NCI-H2081 (cell line): ENCODE measurements at regions not wholly inside any gene's neighbourhood (a gene's known extent, or its start where the extent isn't known, plus 50 kb on each side); places are given as distances from the start of the nearest gene placed in this dataset.
"Not testable (repeated sequence)": the region's sequence is repeated elsewhere in the genome, so short reads cannot be mapped to it uniquely, and the experiment has no call there.

ENCODE experiments used
- DNase-seq, 2 experiments: peaks; one replicate each; lab custom pipeline; 2025; lab: John Stamatoyannopoulos, UW

DNA sequence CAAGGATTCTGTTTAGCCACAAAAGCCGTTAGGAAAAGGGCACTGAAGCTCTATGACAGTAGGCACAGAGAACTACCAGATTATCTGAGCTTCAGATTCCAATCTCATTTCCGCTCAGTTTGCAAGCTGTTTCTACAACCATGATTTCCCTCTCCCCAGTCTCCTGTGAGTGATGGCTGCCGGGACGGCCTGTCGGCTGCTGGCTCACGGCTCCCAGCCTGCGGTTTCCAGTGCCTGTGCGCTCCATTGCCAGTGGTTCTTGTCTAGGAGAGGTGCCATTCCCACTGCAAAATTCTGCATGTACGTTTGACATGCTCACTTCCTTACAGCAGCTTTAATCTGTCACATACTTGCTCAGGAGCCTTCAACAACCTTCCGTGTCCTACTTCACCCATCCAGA, 429.1 kb upstream of the FRG1 start:
- no peak for DNase-seq

DNA sequence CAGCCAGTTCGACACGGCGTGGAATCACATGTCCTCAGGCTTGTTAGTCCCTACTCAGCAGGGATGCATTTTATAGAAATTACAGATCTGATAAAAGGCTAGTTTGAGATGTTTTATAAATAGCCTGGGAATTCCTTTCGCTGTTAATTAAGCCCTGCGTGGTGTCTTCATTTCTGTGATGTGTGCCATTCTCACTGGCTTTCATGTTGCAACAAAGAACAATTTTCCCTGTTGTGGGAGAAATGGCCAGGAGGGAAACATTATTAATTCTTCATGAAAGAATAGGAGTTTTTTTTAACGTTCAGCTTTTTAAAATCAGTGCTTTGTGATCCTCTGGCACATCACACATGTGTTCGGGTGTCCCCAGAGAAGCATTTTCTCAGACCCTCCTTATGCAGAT, 427.3 kb upstream of the FRG1 start:
- DNase-seq: peak in 1 of 2 experiments; percentile 3

DNA sequence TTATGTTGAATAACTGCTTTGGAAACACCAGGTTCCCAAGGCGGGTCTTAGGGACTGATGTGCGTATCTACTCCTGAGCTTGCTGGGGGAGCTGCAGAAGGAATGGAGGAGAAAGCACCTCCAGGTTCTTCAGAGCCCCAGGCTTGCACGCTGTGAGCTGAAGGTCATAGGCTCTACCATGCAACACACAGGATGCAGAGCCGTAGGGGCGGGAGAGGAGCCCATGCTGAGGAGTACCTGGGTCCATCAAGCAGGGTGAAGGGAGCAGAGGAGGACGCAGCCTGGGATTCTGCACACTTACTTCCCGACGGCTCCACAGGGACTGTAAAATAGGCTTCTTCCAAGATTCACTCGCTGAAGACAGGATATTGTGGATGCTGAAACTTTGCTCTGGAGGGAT, 426.5 kb upstream of the FRG1 start:
- DNase-seq: no peak

DNA sequence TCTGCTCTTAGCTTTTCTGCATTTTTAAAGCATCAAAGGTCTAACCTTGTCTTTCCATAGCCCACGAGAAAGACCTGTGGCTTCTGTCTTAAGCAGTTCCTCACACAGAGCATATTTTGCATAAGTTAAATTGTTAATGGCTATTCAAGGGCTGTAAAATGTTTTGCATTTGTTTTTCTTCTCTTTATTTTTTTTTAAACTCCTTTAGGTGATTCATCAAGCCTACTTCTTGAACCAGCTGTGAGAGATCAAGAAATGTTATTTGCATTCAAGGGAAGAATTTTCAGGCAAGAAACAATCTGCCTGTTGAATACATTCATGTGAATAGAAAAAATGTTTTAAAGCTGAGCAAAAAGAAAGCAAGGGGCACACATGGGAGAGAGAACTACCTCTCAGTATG, 423.8 kb upstream of the FRG1 start:
- DNase-seq: no peak

DNA sequence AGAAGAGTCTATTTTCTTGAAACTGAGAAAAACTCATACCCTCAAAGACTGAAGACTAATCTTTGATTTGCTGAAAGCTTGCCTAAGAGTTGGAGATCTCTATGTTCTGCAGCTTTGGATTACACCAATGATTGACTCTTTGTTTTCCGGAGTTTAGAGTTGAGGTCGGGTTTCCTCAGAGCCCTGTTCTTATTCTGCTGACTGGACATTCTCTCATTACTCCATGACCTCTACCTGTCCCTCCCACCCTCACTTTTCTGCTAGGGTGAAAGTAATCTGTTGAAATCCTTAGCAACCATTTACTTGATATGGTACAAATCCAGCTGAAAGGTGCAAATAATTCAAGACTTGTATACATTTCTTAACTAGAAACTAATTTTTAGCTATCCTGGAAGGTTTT, 421.5 kb upstream of the FRG1 start:
- no peak for DNase-seq

DNA sequence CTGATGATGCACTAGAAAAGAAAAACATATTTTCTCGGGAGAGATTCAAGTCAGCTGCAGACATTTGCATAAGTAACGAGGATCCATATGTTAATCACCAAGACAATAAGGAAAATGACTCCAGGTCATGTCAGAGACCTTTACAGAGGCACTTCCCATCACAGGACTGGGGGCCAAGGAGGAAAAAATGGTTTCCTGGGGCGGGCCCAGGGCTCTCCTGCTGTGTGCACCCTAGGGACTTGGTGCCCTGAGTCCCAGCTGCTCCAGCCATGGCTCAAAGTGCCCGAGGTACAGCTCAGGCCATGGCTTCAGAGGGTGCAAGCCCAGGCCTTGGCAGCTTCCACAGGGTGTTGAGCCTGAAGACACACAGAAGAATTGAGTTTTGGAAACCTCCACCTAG, 415.4 kb upstream of the FRG1 start:
- DNase-seq: no peak

DNA sequence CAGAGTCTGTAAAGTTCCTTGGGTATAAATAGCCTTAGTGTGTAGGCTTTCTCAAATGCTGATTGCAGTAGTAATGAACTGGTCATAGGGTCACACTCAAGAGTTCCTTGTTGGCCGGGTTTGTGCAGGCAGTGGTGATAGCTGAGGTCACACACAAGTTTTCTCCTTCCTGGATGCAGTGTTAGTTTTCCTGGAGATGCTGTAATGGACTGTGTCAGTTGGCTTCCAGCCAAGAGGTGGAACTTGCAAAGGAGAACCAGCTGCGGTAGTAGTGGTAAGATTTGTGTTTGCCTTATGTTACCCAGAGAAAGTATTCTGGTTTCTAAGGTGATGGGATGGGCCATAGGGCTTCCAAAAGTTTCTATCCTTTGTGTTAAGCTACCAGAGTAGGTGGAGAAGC, 409.8 kb upstream of the FRG1 start:
- DNase-seq: no peak

DNA sequence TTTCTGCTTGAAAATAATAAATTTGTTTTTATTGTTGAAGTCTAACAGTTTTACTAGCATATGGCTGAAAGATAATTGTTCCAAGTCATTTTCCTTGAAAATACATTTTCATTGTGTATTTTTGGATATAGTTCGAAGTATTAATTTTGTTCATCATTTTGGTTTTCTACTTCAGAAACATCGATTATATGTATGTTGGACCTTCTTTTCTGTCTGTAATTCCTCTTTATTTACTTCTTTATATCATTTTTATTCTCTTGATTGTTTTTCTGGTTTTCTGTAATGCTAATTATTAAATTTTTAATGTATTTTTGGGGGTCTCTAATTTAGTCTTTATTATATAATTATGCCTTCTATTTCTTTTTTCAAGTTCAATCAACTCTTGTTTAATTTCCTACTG, 407.1 kb upstream of the FRG1 start:
- DNase-seq: no peak

DNA sequence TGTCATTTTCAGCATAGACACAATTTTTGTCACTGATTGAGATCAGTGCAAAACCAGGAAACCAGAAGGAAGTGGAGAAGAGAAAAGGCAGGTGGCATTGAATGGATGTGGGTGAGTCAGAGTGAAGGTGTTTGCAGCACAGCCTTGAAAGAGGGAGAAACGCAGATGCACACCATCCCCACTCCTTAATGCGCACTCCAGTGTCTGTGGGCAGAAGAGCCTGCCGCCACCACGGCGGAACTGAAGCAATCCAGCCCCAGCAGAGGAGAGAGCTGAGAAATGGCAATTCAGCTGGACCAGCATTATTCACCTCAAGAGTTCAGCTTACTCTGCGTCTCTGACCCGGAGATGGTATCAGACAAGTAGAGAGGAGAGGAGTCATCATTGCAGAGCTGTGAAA, 393.1 kb upstream of the FRG1 start:
- DNase-seq: no peak

DNA sequence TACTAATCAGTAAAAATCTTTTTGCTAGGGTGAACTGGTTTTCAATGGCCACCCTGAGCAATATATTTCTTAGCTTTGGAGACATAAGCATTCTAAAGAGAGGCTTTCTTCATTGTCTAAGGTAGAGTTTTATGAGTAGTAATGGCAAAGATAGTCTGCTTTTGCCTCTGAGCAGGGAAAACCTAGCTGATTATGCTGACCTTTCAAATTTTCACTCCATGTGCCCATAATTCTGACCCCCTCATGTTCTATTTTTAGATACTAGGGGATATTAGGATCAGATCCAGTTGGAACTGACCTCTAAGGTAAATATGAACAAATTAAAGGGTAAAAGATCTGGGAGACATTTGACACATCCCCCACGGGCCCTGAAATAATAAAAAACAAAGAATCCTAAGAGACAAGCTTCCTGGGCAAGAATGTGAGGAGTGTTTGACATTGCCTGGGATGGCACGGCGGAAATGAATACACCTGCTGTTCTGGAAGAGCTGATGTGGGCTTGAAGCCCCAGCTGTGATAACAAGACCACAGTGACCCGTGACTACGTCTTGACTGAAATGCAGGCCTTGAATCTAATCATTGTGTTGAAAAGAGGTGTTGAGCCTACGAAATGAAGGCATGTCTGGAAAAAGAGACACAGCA, 392.1 kb upstream of the FRG1 start:
- DNase-seq: no peak

DNA sequence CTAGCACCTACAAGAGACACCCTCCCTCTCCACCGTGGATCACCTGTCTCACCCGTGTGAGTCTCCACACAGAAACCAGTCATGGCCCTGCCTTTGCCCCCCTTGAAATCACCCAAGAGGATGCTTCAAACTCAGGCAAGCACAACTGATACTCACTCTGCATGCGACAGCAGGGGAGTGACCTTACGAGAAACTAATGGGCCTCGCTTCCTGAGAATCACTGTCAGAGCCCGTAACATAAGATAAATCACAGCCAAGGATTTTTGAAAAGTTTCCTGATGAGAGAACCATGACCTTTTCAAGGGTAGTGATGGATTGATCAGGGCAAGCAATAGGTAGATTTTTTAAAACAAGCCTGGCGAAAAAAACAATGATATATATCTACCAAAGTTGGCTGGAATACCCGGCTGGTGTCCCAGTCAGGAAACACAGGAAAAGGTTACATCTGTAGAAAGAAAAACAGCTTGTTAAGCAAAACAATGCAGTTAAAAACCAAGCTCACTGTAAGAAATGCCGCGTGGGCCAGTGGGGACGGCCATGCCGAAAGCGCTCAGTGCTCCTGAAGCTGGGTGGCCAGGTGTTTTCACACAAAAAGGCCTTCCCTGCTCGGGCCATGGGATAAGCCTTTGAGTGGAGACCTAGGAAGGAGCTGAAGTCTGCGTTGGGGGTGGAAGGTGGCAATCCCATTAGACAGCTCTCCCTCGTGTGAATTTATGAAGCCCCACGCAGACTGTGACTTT, 388.6 kb upstream of the FRG1 start:
- not testable (repeated sequence) for DNase-seq

DNA sequence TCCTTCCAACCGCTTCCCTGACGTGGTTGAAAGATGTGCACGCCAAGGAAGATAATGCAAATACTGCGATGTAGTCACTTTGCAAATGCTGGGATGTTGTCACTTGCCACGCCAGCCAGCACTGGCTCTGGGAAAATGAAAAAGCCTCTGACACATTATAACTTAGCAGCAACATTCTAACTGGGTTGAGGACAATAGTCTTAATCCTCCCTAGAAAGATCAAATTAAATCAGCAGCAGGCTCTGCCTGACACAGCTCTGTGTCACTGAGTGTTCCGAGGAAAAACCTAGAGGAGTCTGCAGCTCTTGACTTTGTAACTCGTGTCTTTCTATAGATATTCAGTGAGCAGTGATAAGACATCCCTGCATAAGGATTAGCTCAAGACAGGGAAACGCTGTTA, 380.1 kb upstream of the FRG1 start:
- DNase-seq: not testable (repeated sequence)

DNA sequence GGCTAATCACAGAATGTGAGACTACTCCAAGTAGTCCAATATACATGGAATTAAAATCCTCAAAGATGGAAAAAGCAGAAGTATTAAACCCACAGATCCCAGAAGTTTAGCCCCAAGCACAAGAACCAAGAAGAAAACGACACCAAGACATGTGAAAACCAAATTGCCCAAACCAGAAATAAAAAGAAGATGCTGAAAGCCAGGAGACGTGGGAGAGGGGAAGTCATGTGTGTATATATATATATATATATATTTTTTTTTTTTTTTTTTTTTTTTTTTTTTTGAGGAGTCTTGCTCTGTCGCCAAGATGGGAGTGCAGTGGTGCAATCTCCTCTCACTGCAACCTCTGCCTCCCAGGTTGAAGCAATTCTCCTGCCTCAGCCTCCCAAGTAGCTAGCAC, 376.9 kb upstream of the FRG1 start:
- DNase-seq: not testable (repeated sequence)

DNA sequence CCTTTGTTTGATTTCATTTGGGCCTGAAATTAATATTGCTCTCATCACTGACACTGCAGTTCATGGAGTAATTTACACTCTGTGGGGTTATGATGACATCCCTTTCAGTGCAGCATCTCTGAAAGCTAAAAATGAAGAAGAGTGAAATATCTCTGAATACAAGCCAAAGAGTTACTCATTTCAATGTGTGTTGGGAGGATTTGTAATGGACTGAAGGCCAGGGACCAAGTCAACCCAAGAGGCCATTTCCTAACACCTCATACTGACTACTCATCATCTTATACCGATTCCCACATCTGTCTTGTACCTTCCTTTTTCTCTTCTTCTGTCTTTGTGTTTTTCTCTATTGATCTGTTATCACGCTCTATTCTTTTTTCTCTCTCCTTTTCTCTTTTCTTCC, 374.4 kb upstream of the FRG1 start:
- DNase-seq: not testable (repeated sequence)

DNA sequence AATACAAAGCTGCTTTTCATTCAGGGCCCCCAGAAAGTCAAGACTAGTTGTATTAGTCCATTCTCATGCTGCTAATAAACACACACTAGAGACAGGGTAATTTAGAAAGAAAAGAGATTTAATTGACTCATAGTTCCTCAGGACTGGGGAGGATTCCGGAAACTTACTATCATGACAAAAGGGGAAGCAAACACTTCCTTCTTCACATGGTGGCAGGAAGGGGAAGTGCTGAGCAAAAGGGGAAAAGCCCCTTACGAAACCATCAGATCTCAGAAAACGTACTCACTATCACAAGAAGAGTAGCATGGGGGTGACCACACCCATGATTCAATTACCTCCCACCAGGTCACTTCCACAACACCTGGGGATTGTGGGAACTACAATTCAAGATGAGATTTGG, 373.8 kb upstream of the FRG1 start:
- DNase-seq: not testable (repeated sequence)

DNA sequence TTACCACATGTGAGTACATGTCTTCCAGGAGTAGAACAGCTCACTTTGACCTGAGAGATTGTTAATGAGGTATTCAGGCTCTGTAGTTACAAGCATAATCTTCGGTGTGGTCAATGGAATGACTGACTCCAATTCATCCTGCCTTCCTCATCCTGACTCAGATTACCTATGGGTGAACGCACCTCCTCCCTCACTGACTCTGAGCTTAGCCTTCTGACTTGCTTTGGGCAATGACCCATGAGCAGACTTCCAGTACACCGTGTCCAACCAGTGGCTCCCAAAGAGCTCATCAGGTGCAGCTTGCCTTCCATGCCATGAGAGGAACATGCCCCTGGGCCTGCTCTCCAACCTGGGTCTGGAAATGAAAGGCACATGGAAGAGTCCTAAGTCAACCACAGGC, 361.0 kb upstream of the FRG1 start:
- DNase-seq: not testable (repeated sequence)

DNA sequence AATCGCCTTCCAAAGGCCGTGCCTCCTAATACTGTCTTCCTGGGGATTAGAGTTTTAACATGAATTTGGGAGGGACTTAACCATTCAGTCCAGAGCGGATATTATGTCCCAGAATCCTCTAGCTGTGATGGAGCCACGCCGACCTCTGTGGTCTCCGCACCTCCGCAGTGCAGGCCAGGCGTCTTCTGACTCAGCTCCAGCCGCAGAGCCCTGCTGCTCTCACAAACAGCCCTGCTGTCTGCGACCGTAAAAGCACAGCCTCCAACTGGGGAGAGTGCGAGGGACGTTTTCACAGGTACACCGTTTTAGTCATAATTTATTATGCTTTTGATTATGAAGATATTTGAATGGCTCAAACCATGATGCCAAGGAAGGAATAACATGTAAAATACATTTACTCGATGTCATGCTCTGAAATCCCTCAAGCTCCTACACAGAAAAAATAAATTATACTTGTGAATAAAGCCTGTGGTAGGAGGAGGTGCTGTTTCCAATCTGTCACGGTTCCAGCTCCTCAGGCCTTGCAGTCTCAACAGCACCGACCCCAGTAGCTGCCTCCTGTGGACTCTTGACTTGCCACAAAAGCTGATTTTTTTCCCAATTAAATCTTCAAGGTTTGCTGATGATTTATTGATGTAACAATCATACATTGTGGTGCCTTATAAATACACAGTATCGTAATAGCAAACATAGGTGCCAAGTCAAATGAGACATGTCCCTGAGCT, 353.6 kb upstream of the FRG1 start:
- DNase-seq: not testable (repeated sequence)

DNA sequence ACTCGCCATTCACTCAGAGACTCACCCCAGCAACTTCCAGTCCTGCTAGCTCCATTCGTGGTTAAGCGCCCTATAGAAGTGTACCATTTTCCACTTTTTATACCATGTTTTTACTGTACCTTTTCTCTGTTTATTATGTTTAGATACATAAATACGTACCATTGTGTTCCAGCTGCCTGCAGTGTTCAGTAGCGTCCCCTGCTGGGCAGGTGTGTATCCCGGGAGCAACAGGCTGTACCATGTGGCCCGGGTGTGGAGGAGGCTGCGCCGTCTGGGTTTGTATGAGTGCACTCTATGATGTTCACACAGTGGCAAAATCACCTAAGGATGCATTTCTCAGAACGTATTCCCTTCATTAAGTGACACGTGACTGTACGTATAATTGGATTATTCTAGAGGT, 351.5 kb upstream of the FRG1 start:
- DNase-seq: not testable (repeated sequence)

DNA sequence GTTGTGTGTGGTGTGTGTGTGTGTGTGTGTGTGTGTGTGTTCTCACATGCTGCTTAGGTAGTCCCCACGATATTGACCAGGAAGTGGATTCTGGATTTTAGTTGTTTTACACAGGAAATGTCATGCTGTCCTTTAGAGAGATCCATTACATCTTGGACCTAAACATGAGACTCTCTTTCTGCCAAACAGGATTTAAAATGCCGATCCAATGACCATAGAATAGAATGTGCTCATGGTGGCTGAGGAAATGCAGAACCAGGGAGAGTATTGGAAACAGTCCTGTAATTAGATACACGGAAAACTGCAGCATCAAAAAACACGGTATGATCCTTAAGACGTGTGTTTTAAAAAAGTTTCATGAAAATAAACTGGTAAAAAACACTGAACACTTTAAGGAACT, 347.8 kb upstream of the FRG1 start:
- no peak for DNase-seq

DNA sequence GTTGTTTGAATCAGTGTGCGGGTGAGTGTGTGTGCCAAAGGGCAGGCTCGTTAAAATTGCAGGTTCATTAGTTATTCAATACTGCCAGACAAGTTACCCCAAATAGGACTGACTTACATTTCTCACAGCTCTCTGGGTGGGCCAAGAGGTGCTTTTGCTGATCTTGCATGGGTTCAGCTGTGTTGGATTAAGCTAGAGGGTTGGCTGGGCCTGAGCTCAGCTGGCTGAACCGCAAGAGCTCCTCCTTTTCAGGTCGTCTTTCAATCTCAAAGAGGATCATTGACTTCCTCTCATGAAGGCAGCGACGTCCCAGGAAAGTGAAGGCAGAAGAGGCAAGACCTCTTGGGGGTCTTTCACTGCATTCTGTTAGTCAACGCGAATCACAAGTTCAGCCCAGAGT, 343.3 kb upstream of the FRG1 start:
- no peak for DNase-seq

DNA sequence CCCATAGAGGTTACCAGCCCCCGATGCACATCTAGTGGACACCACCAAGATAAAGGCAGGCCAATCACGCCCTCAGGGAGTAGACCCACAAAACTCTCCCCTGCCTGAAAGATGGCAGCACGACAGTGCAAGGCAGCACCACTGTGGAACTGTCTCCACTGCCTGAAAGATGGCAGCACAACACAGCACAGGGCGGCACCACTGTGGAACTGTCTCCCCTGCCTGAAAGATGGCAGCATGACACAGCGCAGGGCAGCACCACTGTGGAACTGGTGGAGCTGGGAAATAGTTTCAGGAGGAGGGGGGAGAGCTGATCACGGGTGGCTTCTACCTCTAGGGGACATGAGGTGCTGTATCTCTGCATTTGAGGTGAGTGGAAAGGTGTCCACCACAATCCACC, 340.4 kb upstream of the FRG1 start:
- DNase-seq: no peak

DNA sequence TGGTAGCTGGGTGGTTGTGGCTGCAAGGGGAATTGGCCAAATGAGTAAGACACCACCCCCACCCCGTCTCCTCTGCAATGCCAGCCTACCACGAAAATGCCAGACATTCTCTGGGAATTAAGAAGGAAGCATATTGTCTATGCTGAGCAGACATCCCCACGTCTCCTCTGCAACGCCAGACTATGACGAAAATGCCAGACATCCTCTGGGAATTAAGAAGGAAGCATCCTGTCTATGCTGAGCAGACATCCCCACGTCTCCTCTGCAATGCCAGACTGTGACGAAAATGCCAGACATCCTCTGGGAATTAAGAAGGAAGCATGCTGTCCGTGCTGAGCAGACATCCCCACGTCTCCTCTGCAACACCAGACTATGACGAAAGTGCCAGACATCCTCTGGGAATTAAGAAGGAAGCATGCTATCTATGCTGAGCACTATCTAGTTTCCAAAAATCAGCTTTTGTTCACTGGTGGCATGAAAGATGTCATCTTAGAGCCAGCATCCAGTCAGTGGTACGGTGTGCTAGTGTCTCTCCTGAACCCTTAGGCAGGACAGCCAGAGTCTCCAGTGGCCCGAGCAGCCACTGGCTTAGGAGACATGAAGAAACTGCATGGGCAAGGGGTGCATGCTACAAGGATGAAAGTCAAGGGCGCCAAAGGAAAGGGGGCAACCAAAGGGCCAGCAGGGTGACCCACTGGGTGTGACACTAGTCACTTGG, 339.8 kb upstream of the FRG1 start:
- DNase-seq: no peak

DNA sequence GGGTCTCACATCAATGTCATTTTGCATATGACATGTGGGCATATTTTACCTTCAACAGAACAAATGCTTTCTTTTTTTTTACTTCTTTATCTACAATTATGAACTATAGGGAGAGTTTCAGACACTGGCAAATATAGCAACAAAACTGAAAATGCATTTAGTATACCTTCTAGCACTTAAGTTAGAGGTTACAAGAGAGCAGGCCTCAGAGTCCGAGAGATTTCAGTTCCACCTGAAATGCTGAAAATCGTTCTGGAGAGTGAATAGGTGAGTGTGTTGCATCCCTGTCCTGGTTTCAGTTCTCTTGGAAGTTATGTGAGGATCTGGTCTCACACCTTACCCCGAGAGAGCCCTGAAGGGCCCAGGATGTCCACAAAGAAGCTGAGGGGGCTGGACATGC, 337.8 kb upstream of the FRG1 start:
- DNase-seq: not testable (repeated sequence)
